Lower leg skin (tissue), 4 donors: ENCODE measurements at regions not wholly inside any gene's neighbourhood (a gene's known extent, or its start where the extent isn't known, plus 50 kb on each side); places are given as distances from the start of the nearest gene placed in this dataset.

ENCODE experiments used
- DNase-seq, 2 donors: peaks; one replicate each; pipeline ENCODE4 v3.0.0-alpha.2; 2019; ENCODE audit warnings: low spot score in 2 of 2
- H3K4me3 ChIP-seq: fragments of 200-600 bp; sonication (generic); 2 replicates; pipeline ENCODE4 v1.5.1; 2017; ENCODE audit warnings: mild to moderate bottlenecking, low read depth; ENCODE audit not compliant: poor library complexity, severe bottlenecking
- CTCF ChIP-seq, 3 donors: fragments of 450-650 bp; IDR thresholded peaks; one replicate each; pipeline ENCODE4 v1.5.1; 2016; ENCODE audit warnings: antibody characterized with exemption in 3 of 3, mild to moderate bottlenecking in 3 of 3, moderate library complexity in 2 of 3
- POLR2A ChIP-seq, 2 donors: fragments of 450-650 bp; IDR thresholded peaks; one replicate each; pipeline ENCODE4 v1.6.1; 2016 to 2017; ENCODE audit warnings: antibody characterized with exemption in 2 of 2, mild to moderate bottlenecking in 1 of 2, moderate library complexity in 1 of 2
- WGBS, 2 donors: methylation state at CpG; one replicate each; pipeline ENCODE4 v1.1.5; 2018; 5-methylcytosine and 5-hydroxymethylcytosine counted together
- intact Hi-C: fragments of 100-400 bp; cut with DNase I; formaldehyde crosslinking; loops from one replicate; pipeline ENCODE4 v1.15.0; 2023; ENCODE audit warnings: low total_unique reads

- DNase-seq: no peak
- TF ChIP-seq POLR2A (IDR thresholded peaks at IDR 0.05) (no peak), CTCF (IDR thresholded peaks at IDR 0.05) (no peak)
- H3K4me3 ChIP-seq: no peak overlapping the region
- intact Hi-C loops: no loop called here
- WGBS, 2 donors: 62 to 76% methylated on average over 1 of the region's 1 CpG
Measured at GRCh38 chr13:59236944-59237343, 926.8 kb downstream of the DIAPH3 start.

- intact Hi-C loops: no loop called here
- WGBS, 2 donors: 58 to 65% methylated on average over 5 of the region's 5 CpGs
Measured at GRCh38 chr13:59247171-59247570, 916.6 kb downstream of the DIAPH3 start.

GRCh38 chr13:59250336-59251189 lies 913.2 kb downstream of the DIAPH3 start:
- DNase-seq: no peak
- 76 to 77% methylated on average over 5 of the region's 5 CpGs for WGBS, 2 donors
- no peak for TF ChIP-seq POLR2A (IDR thresholded peaks at IDR 0.05)
- no peak overlapping the region for H3K4me3 ChIP-seq
- intact Hi-C loops: no loop called here

More at GRCh38 chr13:59247171-59247570, 916.6 kb downstream of the DIAPH3 start:
- TF ChIP-seq POLR2A (IDR thresholded peaks at IDR 0.05) (no peak), CTCF (IDR thresholded peaks at IDR 0.05) (no peak)
- DNase-seq: no peak
- H3K4me3 ChIP-seq: no peak overlapping the region

- H3K4me3 ChIP-seq: no peak overlapping the region
- intact Hi-C loops: no loop called here
- TF ChIP-seq POLR2A (IDR thresholded peaks at IDR 0.05) (no peak), CTCF (IDR thresholded peaks at IDR 0.05) (no peak)
- DNase-seq: no peak
- 54 to 68% methylated on average over 9 of the region's 9 CpGs for whole genome bisulfite sequencing, 2 donors
Measured at GRCh38 chr13:59259165-59260000, 904.3 kb downstream of the DIAPH3 start.

- no peak for DNase-seq
- no peak for TF ChIP-seq POLR2A (IDR thresholded peaks at IDR 0.05)
- no peak for TF ChIP-seq CTCF (IDR thresholded peaks at IDR 0.05)
- 83% methylated on average over 4 of the region's 4 CpGs for WGBS, 2 donors
- H3K4me3 ChIP-seq: no peak overlapping the region
- intact Hi-C loops: no loop called here
Measured at GRCh38 chr13:59261928-59262488, 901.7 kb downstream of the DIAPH3 start.

GRCh38 chr13:59263531-59263930 lies 900.2 kb downstream of the DIAPH3 start:
- H3K4me3 ChIP-seq: no peak overlapping the region
- TF ChIP-seq POLR2A (IDR thresholded peaks at IDR 0.05) (no peak), CTCF (IDR thresholded peaks at IDR 0.05) (no peak)
- DNase-seq: no peak
- intact Hi-C loops: no loop called here
